Fibroblast of skin of left quadriceps (primary cell): ENCODE measurements at regions not wholly inside any gene's neighbourhood (a gene's known extent, or its start where the extent isn't known, plus 50 kb on each side); places are given as distances from the start of the nearest gene placed in this dataset.

Experiments used
- DNase-seq, 2 experiments: peaks; one replicate each; pipeline ENCODE4 v3.0.0-alpha.2; 2013; ENCODE audit warnings: low read depth in 2 of 2

- DNase-seq: no peak
These were observed 703.6 kb upstream of the NUDT12 start for GRCh38 chr5:104266161-104266560.

- no peak for DNase-seq
These were observed 703.0 kb upstream of the NUDT12 start for GRCh38 chr5:104265531-104266140.

DNA sequence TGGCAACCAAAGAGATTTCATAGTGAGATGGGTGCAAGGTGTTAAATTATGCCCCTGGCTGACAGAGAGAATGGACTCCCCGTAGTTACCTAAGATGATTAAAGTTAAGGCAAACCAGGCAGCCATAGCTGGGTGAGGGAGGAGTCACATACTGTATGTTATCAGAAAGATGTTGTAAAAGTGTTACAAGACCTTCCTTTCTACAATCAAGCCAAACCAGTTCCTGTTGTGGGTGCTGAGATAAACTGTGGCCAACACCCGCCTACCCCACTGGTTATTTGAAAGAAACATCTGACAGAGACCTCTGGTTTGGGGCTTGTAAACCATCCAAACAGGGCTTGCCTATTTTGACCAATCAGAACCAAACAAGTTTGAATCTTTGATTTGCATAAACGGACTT lies 684.7 kb upstream of the NUDT12 start:
- no peak for DNase-seq

- no peak for DNase-seq
These were observed 678.5 kb upstream of the NUDT12 start for GRCh38 chr5:104241046-104241445.

GRCh38 chr5:104237586-104237985 lies 675.0 kb upstream of the NUDT12 start:
- no peak for DNase-seq

DNA sequence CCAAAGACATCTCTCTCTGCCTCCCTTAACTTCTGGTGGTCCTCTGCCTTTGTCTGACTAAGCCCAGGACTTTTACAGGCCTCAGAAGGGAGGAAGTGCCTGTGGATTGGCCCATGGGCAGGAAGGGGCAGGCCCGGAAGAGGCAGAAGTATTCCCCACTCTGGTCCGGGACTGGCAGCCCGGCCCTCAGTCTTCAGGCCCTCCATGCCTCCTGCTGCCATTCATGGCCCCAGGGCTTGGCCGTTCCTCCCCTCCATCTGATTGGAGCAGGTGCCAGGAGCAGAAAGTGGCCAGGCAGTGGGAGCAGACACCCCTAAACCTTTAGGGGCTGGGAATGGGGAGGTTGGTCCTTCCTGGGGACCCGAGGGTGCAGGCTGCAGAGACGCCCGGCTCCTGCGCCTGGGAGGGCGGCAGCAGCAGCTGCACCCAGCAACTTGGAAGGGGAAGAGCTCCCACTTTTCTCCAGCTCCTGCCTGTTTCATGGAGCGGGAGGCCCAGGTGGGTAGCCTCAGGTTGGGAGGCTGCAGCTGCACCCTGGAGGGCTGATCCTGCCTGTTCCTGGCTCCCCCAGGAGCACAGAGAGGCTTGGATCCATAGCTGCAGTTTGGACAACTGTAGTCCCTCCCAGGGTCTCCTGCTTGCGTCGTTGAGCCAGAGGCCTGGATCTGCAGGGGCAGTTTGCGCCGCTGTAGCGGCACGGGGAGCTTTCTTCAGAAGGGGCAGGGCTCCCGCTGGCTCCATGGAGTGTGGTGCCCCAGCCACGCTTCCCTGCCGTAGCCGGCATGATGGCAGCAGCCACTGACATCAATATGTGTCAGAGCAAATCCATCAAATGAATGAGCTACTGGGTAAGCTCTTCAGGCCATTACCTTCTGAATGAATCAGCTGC lies 661.5 kb upstream of the NUDT12 start:
- no peak for DNase-seq

- no peak for DNase-seq
These were observed 655.6 kb upstream of the NUDT12 start for GRCh38 chr5:104218200-104218599.

DNA sequence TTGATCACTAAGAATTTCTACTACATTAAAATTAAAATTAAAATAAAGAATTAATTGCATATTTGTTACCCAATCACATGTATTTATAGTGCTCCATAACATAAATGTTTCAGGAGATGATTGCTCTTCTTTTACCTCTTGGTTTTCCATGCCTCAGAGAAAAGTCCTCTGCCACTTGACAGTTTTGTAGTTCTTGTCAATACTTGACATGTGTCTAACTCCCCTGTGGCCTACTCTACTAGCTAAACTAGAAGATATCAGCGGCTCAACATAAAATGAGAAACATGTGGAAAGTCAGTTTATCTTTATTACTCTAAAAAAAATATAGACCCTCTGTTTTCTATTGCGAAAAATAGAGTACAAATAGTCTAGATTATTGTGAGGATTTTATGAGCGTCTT lies 650.6 kb upstream of the NUDT12 start:
- DNase-seq: no peak

DNA sequence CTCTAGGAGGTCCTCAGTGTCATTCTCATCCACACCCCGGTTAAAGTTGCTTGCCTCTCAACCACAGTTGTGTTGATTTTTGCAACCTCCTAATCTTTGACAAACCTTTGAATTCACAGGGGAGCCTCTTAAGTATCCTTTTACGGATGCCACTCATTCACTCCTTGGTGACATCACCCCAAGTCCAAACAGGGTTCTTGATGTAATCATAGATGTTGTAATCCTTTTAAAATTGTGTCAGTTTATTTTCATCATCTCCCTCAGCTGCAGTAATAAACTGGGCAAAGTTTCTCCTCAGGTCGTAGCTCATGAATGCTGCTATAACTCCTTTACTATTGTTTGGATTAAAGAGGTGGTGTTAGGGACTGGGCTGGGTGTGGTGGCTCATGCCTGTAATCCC lies 637.2 kb upstream of the NUDT12 start:
- no peak for DNase-seq

GRCh38 chr5:104198156-104198555 lies 635.6 kb upstream of the NUDT12 start:
- DNase-seq: no peak

GRCh38 chr5:104189909-104190308 lies 627.3 kb upstream of the NUDT12 start:
- peak in 1 of 2 experiments; percentile 16 for DNase-seq

- DNase-seq: peak in 1 of 2 experiments; percentile 4
These were observed 626.4 kb upstream of the NUDT12 start for GRCh38 chr5:104189031-104189430.

DNA sequence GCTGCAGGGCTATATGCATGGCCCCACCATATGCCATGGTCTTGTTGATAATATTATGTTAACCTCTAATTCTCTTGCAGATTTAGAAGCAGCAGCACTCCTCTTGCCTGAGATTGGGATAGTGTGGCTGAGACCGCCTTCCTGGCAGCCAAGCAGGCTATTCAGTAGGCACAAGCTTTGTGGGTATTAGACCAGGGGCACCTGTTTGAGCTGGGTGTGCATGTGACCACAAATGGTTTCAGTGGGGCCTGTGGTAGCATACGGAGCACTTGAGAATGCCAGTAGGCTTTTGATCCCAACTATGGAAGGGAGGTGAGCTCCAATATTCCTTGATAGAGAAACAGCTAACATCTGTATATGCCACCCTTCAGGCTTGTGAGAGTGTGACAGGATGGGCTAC lies 625.1 kb upstream of the NUDT12 start:
- no peak for DNase-seq

DNA sequence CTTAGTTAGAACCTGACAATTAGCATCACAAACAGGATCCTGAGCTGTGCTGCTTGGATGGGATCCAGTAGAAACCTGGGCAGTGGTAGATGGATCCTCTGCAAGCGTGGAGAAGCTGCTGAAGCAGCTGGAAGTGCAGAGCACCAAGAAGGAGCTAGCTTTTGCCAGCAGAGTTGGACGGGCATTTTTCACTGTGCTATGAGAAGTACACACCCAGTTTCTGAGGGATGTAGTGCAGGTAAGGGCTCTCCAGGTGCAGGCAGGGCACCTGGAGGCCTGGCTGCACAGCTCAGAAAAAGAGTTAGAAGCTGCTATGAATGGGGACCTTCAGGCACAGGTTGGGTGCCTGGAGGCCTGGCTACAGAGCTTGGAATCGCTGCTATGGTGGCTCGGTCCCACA lies 623.9 kb upstream of the NUDT12 start:
- no peak for DNase-seq

DNA sequence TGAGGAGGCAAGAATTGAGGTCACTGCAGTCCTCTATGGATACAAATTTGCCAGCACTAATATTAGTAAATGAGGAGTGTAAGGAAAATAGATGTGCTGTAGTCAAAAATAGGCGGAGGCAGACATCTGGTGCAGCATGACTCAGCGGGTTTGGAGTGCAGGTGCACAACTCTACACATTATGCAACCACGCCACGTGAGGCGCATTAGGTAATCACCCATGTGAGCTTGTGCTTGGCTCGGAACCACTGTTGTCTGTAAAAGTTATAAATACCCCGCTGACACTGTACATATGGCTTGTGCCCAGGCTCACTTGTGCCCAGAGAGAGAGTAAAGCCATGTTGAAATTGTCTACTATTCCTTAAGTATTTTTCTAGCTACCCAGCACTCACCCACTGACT lies 623.5 kb upstream of the NUDT12 start:
- no peak for DNase-seq

DNA sequence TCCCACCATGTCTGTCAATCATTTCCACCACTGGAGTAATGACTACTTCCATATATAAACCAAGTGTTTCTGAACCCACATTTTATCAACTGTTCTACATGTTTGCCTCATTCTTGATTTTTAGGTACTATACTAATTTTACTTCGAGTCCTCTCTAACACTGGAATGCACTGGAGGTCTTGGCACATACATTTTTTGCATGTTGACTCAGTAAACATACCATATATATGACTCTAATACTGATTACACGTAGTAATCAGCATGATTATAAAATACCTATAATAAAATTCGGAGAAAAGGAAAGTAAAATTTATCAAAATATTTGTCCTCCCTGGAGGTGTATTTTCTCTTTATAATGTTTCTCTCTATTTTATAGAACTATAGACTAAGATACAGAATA lies 621.7 kb upstream of the NUDT12 start:
- DNase-seq: no peak

DNA sequence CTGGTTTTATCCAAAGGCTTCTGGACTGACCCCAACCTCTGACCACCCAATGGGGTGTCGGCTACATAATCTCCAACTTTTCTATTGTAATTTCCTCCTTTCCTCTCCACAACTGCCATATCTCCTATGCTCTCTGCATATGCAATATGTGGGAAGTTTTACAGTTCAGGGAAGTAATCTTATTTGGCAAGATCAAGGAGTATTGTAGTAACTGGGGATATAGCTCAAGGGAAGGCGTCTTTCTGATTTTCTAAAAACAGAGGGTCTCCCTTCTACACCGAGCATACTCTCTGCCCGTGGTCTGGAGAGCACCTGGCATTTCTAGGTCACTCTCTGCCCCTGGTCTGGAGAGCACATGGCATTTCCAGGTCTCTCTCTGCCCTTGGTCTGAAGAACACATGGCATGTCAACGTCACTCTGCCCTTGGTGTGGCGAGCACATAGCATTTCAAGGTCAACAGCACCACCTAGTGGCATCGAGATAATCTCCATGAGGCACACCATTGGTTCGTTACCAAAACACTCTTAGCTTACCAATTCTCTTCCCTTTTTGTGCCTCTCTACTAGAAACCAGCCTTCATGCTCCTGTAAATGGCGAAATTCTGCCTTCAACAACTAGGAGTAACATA lies 616.4 kb upstream of the NUDT12 start:
- DNase-seq: peak in 1 of 2 experiments; percentile 4

DNA sequence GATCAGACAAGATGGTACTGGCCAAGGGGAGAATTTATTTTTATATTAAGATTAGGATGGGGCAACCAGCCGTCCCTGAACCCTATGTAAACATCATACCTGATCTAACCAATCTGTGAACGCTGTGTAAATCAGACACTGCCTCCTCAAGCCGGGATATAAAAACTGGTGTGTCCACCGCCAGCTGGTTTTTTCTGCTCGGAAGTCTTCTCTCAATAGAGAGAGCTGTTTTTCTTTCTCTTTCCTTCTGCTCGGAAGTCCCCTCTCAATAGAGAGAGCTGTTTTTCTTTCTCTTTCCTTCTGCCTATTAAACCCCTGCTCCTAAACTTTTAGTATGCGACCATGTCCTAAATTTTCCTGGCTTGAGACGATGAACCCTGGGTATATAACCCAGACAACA lies 615.5 kb upstream of the NUDT12 start:
- no peak for DNase-seq

DNA sequence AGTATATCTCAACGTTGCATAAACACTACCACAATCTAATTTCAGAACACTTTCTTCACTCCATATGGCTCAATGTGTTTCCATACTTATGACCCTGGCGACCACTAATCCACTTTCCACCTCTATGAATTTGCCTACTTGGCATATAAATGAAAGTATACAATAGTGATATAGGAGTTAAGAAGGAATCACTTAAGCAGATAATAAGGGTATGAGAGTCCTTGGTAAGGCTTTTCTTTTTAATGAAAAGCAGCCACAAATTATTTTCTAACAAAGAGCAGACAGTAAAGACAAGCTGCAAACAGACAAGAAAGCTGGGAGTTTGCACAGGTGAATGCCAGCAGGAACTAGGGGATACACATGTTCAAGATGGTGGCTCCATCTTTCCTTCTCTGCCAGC lies 615.1 kb upstream of the NUDT12 start:
- no peak for DNase-seq

- DNase-seq: no peak
These were observed 610.4 kb upstream of the NUDT12 start for GRCh38 chr5:104172976-104173375.

DNA sequence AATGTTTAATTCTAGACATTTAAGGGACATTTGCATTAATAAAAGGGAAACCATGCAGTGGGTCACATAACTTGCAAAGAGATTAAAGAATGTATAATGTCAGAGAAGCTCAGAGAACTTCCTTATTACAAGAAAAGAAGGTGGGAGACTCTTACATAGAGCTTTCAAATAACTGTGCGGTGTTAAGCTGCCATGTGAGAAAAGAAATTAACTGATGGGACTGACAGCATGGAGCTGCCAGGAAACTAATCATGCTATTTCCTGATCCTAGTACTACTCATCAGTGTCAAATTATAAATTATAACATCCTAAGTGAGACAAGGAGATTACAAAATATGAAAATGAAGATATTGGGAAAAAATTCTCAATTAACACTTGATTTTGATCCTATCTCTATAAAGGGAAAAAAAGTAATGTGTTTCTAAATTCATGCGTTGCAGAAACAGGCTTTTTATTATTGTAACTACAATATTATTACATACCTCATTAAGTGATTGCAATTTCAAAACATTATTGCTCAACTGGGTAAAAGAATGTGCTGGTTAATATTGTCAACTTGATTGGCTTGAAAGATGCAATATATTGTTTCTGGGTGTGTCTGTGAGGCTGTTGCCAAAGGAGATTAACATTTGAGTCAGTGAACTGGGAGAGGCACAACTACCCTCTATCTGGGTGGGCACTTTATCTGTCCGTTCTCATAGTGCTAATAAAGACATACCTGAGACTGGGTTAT lies 609.5 kb upstream of the NUDT12 start:
- DNase-seq: no peak

- DNase-seq: peak; percentile 73 to 76
These were observed 608.3 kb upstream of the NUDT12 start for GRCh38 chr5:104170926-104171325.
